ENCODE measurements at regions not wholly inside any gene's neighbourhood (a gene's known extent, or its start where the extent isn't known, plus 50 kb on each side); places are given as distances from the start of the nearest gene placed in this dataset.

GRCh38 chr17:45720386-45720785, 63.7 kb upstream of the CRHR1 start:
- H3K4me3 ChIP-seq (ENCODE audit: low read depth, low read length) = no peak overlapping the region
- no peak for DNase-seq (ENCODE audit: low read depth)
- no peak for TF ChIP-seq CTCF (IDR thresholded peaks at IDR 0.05; ENCODE audit: low read depth, low read length)

- no peak for TF ChIP-seq POLR2A (IDR thresholded peaks at IDR 0.05; ENCODE audit: extremely low read depth, insufficient read length)
- no peak for TF ChIP-seq MAX (IDR thresholded peaks at IDR 0.05; ENCODE audit: low read depth, low read length)
- TF ChIP-seq CTCF (IDR thresholded peaks at IDR 0.05; ENCODE audit: low read depth, low read length) = peak; percentile 28
- TF ChIP-seq MYC (IDR thresholded peaks at IDR 0.05; ENCODE audit: low read depth, low read length) = no peak
- no peak overlapping the region for H3K4me3 ChIP-seq (ENCODE audit: low read depth, low read length)
- DNase-seq (ENCODE audit: low read depth) = peak; percentile 26
Observed at GRCh38 chr17:45722161-45722560, 62.0 kb upstream of the CRHR1 start.

- H3K4me3 ChIP-seq (ENCODE audit: low read depth, low read length) = no peak overlapping the region
- DNase-seq (ENCODE audit: low read depth) = no peak
- no peak for TF ChIP-seq MAX (IDR thresholded peaks at IDR 0.05; ENCODE audit: low read depth, low read length)
- TF ChIP-seq POLR2A (IDR thresholded peaks at IDR 0.05; ENCODE audit: extremely low read depth, insufficient read length) = no peak
- TF ChIP-seq MYC (IDR thresholded peaks at IDR 0.05; ENCODE audit: low read depth, low read length) = no peak
- TF ChIP-seq CTCF (IDR thresholded peaks at IDR 0.05; ENCODE audit: low read depth, low read length) = no peak
Observed at GRCh38 chr17:45729294-45729907, 54.7 kb upstream of the CRHR1 start.

GRCh38 chr17:45730192-45730591, 53.9 kb upstream of the CRHR1 start:
- TF ChIP-seq MAX (IDR thresholded peaks at IDR 0.05; ENCODE audit: low read depth, low read length) (no peak), MYC (IDR thresholded peaks at IDR 0.05; ENCODE audit: low read depth, low read length) (no peak), CTCF (IDR thresholded peaks at IDR 0.05; ENCODE audit: low read depth, low read length) (no peak), POLR2A (IDR thresholded peaks at IDR 0.05; ENCODE audit: extremely low read depth, insufficient read length) (no peak)
- H3K4me3 ChIP-seq (ENCODE audit: low read depth, low read length) = no peak overlapping the region
- no peak for DNase-seq (ENCODE audit: low read depth)

GRCh38 chr17:45731459-45731858, 52.7 kb upstream of the CRHR1 start:
- TF ChIP-seq POLR2A (IDR thresholded peaks at IDR 0.05; ENCODE audit: extremely low read depth, insufficient read length) = no peak
- TF ChIP-seq MYC (IDR thresholded peaks at IDR 0.05; ENCODE audit: low read depth, low read length) = no peak
- TF ChIP-seq CTCF (IDR thresholded peaks at IDR 0.05; ENCODE audit: low read depth, low read length) = no peak
- no peak for TF ChIP-seq MAX (IDR thresholded peaks at IDR 0.05; ENCODE audit: low read depth, low read length)
- no peak overlapping the region for H3K4me3 ChIP-seq (ENCODE audit: low read depth, low read length)
- no peak for DNase-seq (ENCODE audit: low read depth)

- no peak for TF ChIP-seq MAX (IDR thresholded peaks at IDR 0.05; ENCODE audit: low read depth, low read length)
- no peak for TF ChIP-seq CTCF (IDR thresholded peaks at IDR 0.05; ENCODE audit: low read depth, low read length)
- TF ChIP-seq POLR2A (IDR thresholded peaks at IDR 0.05; ENCODE audit: extremely low read depth, insufficient read length) = no peak
- TF ChIP-seq MYC (IDR thresholded peaks at IDR 0.05; ENCODE audit: low read depth, low read length) = no peak
- no peak overlapping the region for H3K4me3 ChIP-seq (ENCODE audit: low read depth, low read length)
- DNase-seq (ENCODE audit: low read depth) = no peak
Observed at GRCh38 chr17:45732926-45733505, 51.1 kb upstream of the CRHR1 start.
